ENCODE measurements at regions not wholly inside any gene's neighbourhood (a gene's known extent, or its start where the extent isn't known, plus 50 kb on each side); places are given as distances from the start of the nearest gene placed in this dataset.

DNA sequence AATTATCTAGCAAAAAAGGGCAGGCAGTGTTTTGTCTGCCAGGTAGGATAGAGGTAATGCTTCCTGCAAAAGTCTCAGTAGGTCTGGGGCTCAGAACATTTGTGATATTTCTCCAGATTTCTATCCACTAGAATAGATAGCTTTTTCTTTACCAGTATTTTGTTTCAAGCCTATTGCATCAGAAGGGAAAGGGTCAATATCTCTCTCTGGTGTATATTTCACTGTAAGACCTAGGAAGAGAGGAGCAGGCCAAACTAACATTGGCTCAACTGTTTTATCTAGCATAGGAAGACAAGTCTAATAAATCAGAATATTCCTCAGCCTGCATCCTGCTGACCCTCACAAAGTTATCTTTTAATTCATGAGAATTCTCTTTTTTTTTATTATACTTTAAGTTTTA, 106.7 kb upstream of the DAAM1 start:
- DNase-seq: no peak

DNA sequence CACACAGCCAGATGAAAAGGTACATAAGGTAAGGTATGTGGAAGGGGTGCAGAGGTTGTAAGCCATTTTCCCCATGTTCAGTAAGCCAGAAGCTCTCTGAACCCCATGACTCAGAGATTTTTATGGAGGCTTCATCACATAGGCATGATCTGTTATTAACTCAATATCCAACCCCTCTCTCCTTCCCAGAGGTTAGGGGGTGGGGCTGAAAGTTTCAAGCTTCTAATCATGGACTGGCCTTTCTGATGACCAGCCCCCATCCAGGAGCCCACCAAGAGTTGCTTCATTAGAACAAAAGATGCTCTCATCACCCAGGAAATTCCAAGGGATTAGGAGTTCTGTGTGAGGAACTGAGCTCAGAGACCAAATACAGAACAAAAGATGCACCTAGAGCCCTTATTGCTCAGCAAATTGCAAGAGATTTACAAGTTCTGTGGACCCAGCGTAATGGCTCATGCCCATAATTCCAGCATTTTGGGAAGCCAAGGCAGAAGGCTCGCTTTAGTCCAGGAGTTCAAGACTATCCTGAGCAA, 103.2 kb upstream of the DAAM1 start:
- no peak for DNase-seq

DNA sequence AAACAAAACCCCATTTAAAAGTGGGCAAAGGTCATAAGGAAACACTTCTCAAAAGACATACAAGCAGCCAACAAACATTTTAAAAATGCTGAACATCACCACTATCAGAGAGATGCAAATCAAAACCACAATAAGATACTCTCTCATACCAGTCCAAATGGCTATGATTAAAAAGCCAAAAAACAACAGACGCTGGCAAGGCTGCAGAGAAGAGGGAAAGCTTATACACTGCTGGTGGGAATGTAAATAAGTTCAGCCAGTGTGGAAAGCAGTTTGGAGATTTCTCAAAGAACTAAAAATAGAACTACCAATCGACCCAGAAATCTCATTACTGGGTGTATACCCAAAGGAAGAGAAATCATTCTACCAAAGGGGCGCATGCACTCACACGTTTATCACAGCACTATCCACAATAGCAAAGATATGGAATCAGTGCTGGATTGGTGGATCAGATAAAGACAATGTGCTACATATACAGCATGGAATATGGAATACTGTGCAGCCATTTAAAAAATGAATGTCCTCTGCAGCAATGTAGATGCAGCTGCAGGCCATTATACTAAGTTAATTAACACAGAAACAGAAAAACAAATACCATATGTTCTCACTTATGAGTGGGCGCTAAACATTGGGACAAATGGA, 102.1 kb upstream of the DAAM1 start:
- no peak for DNase-seq

DNA sequence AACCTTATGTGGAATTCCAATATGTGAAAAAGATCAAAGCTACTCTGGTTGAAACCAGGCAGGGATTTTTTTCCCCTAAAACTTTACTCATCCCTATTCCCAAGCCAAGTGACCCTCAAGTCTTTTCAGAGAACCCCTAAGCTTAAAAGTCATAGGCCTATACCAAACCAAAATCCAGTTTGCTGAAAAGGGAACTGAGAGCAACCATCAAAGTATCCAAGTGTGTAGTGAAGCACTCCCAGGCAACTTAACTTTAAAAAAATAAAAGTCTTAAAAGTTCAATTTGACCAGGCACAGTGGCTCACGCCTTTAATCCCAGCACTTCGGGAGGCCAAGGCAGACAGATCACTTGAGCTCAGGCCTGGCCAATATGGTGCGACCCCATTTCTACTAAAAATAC, 101.2 kb upstream of the DAAM1 start:
- DNase-seq: no peak

DNA sequence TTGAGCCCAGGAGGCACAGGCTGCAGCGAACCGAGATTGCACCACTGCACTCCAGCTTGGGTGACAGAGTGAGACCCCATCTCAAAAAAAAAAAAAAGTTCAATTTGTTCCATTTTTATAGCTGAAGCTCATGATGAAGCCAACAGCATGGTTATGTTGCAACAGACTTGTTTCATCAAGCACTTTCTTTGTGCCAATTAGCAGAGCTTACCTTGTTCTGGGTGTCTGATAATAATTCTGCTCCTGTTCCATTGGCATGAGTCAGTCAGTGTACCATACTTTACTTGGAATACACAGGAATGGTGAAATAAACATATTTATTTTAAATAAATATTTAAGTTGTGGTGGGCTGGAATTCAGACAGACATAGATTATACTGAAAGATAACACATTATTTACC, 100.8 kb upstream of the DAAM1 start:
- no peak for DNase-seq

DNA sequence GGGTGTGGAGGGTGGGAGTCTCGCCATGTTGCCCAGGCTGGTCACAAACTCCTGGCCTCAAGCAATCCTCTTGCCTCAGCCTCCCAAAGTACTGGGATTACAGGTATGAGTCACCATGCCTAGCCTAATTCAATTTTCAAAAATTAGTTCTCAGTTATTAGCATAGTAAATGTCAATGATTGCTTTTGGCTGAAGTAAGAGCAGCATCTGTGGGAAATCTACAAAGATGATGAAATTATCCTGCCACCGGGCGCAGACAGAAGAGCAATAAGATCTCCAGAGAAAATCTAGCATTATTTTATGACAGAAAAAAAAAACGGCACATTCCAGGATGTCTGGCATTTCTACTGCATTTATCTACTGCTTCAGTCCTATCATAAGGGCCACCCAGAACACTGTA, 97.9 kb upstream of the DAAM1 start:
- DNase-seq: no peak

DNA sequence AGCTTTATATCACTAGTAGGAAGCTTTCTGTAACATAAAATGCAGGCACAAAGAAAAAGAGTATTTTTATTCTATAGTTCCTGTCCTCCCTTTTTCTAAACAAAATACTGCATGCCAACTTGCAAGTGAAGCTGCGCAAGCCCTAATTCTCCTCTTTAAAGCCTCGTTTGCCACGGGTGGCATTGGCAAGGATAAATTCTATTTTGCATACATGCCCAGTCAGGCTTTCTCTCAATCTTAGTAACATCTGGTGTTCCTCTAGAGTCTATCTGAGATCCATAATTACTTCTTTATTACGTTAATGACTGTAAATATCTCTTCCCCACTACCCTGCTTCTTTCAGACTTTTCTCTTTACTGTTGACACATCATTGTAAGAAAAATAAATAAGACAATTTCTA, 97.1 kb upstream of the DAAM1 start:
- DNase-seq: no peak

DNA sequence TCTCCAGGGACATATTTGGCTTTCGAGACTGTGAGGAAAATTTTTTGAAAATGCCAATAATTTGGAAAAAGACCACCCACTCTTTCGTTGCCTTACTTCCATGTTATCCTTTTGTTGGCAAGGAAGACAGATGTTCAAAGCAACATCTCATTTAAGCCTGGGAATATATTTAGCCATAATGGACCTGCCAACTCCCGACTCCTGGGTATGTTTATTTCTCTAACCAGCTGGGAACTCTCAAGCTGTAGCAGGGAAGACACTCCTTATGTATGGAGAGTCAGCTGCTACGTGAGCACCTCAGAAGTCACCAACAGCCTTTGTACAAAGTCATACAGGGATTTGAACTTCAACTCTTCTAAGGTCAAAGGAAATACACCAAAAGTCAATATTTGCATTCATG, 96.5 kb upstream of the DAAM1 start:
- DNase-seq: no peak

DNA sequence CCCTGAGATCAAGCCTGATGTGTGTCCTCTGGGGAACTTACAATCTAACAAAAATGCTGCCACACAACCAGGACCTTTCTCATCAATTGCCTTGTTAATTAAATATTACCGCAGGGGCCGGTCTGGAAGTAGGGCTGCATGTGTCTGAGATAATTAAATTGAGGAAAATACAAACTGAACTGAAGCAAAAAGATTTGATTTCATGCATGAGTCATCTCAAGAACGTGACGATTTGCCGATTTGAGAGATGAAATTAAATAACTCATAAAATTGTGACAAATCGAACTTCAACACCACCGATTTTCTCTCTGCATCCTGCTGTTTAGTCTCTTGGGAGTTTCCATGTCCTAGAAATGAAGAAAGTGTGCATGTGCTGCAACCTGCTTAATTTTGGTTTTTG, 94.6 kb upstream of the DAAM1 start:
- no peak for DNase-seq

DNA sequence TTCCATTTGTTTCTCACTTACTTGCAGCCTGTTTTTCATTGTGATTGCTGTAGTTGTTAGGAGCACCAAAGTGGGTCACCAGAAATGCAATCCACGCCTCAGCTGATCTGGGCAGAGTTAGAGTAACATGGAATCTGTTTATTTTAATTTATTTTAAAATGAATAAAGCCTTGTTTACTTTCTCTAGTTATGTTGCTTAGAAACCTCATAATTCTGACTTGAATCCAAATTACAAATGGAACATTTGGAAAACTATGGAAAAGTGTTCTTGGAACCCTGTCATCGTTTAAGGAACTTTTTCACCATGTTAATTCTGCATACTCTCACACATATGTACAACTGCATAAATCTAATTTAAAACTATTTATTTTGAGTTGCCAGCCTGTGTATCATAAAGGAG, 92.2 kb upstream of the DAAM1 start:
- DNase-seq: no peak

DNA sequence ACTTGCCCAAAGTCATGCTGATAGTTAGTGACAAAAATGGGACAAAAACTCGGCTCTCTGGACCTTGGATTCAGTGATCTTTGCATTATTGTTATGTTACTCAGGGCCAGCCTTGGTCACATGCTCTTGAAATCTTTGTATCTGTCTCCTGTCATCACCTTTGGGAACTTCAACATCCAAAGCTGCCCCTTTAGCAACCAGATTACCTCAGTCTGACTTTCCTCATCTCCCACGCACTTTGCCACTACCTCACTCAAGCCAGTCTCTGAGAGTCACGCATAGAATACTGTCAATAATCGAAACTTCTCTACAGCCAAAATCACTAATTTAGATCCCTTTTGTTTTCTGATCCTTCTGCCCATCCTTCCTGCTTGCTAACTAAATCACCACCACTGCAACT, 90.8 kb upstream of the DAAM1 start:
- DNase-seq: no peak

DNA sequence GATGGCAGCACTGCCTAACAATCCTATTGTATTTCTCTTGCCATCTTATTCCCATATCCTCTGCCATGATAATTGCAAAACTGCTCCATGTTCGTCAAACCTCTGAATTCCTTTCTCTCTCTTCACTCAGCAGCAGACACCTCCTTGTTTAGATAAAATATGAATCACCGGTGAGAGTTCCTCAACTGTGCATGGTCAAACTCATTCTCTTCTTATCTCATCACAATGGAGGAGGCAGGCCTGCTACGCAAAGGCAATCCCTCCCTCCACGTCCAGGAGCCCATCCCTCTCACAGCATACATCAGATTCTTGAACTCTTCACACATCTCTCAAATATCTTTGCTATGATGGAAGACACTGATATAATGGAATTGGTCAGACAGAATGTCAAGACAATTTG, 90.1 kb upstream of the DAAM1 start:
- no peak for DNase-seq

DNA sequence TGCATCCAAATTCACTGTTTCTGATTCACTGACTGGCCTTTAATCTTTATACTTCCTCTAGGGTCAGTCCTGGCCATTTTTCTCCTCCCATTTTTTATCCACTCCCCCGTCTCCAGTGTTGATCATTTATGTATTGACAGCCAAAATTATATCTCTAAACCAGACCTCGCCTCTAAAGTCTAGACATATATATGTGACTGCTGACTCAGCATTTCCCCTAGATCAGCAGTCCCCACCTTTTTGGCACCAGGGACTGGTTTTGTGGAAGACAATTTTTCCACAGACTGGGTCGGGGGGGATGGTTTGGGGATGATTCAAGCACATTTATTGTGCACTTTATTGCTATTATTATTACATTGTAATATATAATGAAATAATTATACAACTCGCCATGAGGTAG, 88.3 kb upstream of the DAAM1 start:
- no peak for DNase-seq

DNA sequence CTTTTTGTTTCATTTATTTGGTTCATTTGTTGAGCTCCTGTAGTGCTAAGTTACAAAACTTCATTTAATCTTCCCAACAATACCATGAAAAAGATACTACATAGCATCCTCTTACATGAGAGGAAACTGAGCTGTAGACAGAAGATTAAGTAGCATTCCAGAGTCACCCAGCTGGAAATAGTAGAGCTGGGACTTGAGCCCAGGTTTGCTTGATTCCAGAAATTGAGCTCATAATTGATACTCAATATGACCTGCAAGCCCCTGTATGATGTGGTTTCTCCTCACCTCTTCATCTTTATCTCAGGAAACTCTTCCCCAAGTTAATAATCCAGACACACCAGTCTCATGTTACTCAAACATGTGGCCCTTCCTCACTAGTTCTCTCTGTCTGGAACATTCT, 87.0 kb upstream of the DAAM1 start:
- DNase-seq: no peak

DNA sequence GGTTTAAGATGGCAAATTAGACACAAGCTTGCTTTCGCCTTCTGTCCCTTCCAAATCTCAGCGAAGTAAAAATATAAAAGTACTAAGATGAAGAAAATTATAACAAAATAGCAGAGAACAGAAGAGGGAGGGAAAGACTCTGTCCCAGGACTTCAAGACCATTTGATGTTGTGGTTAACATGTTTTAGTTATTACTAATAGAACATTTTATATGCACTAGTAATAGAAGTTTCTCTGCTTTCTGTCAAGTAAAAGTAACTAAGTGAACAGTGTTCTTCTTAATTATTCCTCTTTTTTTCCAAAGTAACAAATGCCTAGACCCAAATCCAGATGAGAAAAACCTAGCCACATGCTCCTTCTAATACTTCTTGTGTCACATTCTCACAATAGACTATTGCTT, 85.1 kb upstream of the DAAM1 start:
- no peak for DNase-seq

DNA sequence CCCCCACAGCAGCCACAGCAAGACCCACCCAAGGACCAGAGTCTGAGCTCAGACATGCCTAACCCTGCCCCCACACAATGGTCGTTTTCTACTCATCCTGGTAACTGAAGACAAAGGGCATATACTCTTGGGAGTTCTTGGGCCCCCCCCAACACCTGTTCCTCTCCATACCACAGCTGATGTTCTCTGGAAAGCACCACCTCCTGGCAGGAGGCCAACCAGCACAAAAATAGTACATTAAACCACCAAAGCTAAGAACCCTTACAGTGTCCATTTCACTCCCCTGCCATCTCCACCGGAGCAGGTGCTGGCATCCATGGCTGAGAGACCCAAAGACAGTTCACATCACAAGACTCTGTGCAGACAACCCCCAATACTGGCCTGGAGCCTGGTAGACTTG, 80.6 kb upstream of the DAAM1 start:
- no peak for DNase-seq

DNA sequence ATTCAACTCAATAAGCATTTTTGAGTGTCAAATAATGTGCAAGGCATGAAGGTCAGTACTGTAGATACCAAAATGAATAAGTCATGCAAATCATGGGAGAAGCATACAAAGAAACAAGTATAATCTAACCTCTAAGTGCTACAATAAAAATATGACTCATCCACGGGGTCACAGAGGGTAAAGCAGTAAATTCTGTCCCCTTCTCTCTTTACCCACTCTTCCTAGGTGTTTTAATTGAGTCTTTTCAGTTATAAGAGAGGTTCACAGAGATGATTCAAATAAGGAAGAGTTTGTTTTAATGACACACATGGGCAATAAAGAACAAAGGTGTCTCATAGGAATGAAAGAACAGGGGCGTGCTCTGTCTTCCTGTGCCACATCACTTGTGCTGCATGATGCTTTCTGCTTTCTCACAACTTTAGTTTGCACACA, 71.5 kb upstream of the DAAM1 start:
- DNase-seq: no peak

DNA sequence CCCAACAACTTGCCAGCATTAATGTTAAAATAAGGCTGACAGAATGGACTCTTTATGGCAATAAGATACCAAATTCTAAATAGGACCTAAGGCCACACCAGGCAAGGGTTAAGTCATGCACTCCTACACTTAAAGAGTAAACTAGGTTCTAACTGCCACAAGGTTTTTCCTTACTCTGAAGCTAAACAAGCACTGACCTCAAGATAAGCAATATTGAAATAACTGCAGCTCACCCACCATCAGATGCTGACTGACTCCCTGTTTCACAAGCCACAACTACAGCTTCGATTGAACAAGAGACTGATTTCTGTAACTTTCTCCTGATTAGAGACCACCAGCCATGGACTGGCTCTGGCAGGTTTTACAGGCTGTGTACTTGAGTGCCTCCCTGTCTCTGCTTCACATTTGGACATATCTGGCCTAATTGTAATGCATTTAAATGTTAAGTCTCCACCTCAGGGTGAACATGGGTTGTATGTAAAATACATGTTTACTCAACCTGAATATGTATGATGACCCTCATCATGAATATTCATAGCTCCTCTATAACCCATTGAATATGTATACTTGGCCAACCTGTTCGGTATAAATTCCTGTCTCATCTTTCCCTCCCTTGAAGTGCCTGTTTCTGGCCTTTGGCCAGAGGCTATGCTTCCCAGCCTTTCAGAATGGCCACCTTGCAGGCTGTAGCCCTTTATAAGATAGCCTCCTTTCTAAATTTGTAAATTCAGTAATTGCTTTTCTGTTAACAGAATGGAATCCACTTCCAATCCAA, 70.5 kb upstream of the DAAM1 start:
- no peak for DNase-seq

DNA sequence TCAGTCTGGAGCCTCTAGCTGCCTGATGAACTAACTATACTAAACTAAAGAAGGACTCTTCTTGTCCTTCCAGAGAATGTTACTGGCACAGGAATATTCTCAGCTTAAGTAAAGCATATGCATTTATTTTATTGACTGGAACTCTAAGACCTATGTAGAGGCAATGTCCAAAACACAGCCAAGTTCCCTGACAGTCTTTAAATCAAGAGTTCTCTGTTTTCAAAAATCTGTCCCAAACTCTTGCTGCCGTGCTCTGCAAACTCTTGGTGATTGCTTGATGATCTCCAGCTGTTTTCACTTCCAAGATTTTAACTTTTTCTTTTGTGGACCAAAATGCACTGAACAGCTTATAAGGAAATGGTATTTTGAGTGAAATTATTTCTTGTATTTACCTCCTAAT, 67.5 kb upstream of the DAAM1 start:
- no peak for DNase-seq

DNA sequence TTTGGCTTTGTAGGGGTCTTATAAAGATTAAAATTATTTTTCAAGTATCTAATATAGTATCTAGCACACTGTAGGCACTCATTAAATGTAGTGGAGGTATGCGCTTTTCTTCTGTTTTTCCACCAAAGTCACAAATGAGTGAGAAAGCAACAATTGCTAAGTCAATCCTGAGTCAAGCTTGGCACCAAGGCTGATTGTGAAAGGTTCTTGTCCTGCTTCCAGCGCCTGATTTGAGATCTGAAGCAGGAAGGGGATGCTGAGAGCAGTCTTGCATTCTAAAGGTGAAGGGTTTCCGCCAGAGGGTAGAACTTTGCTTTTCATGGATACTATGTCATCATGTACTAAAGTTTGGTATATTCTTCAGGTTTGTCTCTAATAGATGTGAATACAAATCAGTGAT, 64.9 kb upstream of the DAAM1 start:
- no peak for DNase-seq

DNA sequence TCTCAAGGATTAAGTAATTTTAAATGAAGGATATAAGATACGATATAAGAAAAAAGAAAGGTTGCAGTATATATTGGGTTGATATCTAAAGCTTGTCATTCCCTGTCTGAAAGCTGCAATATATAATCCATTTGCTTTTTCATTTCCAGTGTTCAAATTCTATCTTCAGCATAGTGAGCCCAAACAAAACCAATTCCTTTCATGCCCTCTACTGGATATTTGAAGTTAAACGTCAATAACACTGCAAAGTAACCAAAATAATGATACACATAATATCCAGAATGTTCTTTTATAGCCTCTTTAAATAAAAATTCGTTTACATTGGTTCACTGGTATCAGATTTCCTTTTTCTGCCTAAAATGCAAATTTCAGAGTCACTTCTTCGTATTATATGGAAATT, 64.5 kb upstream of the DAAM1 start:
- no peak for DNase-seq

DNA sequence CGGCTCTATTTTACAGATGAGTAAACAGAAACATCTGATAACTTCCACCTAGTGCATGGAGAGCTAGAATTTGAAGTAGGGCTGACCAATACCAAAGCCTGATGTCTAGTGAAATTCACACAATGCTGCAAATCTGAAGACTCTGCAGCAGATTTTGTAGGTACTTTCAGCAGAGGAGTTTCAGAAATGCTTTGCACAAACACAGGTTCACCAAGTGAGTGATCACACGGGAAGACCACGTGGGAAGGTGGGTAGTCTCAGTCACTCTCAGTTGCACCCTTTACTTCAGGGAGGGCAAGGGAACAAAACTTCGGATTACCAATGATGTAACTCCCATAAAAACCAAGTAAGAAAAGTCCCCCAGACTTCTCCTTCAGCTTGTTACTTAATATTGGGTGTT, 63.3 kb upstream of the DAAM1 start:
- DNase-seq: no peak

DNA sequence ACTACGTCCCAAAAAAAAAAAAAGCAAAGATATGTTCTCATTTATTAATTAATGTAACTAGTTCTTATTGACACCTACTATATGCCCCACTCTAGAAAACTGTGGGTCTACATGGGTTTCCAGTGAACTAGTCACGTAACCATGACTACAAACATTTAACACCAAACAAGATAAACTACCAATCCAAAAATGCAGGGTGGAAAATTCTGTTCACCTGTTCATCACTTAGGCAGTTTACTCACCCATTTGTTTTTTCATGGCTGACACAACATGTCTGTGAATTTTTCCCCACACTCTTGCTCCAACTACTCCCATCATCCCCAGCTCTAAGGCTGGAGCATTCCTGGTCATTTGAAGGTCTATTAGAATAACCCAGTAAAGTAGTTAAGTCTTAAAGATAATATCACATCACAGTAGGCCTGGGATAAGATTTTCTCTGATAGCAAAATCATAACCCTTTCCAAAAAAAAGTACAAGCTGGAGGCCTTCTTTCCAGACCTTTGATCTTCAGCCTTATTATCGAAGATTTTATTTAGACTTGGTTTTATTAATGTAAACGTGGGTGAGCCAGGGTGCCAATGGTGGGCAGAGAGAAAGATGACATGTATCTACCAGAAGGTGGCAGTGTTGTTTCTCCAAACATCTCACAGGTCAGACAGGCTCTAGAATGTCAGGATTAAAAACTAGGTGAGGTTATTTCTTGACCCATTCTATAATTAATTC, 61.6 kb upstream of the DAAM1 start:
- peak; percentile 73 for DNase-seq

DNA sequence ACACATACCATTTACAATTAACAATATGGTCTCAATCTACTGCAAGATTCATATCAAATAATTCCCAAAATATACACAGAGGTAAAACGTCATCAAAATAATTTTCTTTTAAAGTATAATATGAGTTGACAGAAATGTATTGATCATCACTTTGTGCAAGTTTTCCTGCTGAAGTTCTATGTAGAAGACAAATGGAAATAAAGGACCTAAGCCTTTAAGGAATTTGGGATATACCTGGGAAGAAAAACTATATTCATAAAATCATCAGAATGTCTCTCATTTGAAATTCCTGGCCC, 61.1 kb upstream of the DAAM1 start:
- no peak for DNase-seq

Data from suppressor macrophage treated with lipopolysaccharide for 4 hours (primary cell).